Heart right ventricle (tissue), 16 donors: ENCODE measurements at regions not wholly inside any gene's neighbourhood (a gene's known extent, or its start where the extent isn't known, plus 50 kb on each side); places are given as distances from the start of the nearest gene placed in this dataset.

Experiments
- ATAC-seq, 8 donors: fragments of 200-7000 bp; cut with Tn5 transposase; one replicate each; pipeline ENCODE4 v1.9.1; 2020; ENCODE audit warnings: mild to moderate bottlenecking in 8 of 8, moderate library complexity in 8 of 8, moderate number of reproducible peaks in 1 of 8
- DNase-seq, 2 donors: peaks; one replicate each; pipeline ENCODE4 v3.0.0-alpha.2; 2020
- H3K27ac ChIP-seq, 10 donors: fragments of 200-600 bp; sonication (generic) in 2 of 10; one replicate each; pipeline versions ENCODE4 v1.5.0 to v1.8.0; 2020 to 2022; ENCODE audit warnings: mild to moderate bottlenecking in 3 of 10
- H3K27me3 ChIP-seq, 7 donors: fragments of 200-600 bp; one replicate each; pipeline ENCODE4 v1.8.0; 2021 to 2022; ENCODE audit warnings: mild to moderate bottlenecking in 2 of 7
- H3K36me3 ChIP-seq, 9 donors: fragments of 200-600 bp; sonication (generic) in 1 of 9; one replicate each; pipeline versions ENCODE4 v1.5.0 to v1.8.0; 2020 to 2022; ENCODE audit warnings: mild to moderate bottlenecking in 2 of 9
- H3K4me1 ChIP-seq, 9 donors: fragments of 200-600 bp; sonication (generic) in 1 of 9; one replicate each; pipeline versions ENCODE4 v1.5.0 to v1.8.0; 2020 to 2022; ENCODE audit warnings: mild to moderate bottlenecking in 4 of 9
- H3K4me3 ChIP-seq, 10 donors: fragments of 200-600 bp; sonication (generic) in 2 of 10; one replicate each; pipeline versions ENCODE4 v1.5.0 to v1.8.0; 2020 to 2022; ENCODE audit warnings: mild to moderate bottlenecking in 7 of 10, moderate library complexity in 2 of 10
- H3K9me3 ChIP-seq, 11 donors: fragments of 200-600 bp in 10 of 11; sonication (generic) in 2 of 11; one replicate each; pipeline versions ENCODE4 v1.5.0 to v1.8.0; 2013 to 2022; ENCODE audit warnings: mild to moderate bottlenecking in 2 of 11, control low read depth in 1 of 11, moderate library complexity in 1 of 11
- WGBS, 2 donors: extraction: QIAGEN DNeasy Blood & Tissue Kit; methylation state at CpG; one replicate each; pipeline ENCODE4 v1.1.7; 2013; ENCODE audit warnings: inconsistent platforms in 1 of 2; 5-methylcytosine and 5-hydroxymethylcytosine counted together
- intact Hi-C, 10 donors: fragments of 100-400 bp; cut with DNase I; formaldehyde crosslinking; loops; one replicate each; pipeline versions ENCODE4 v1.11.1 to v1.14.2; 2022
- TF ChIP-seq, protein P1 (sequence below), 9 donors: fragments of 200-600 bp; sonication (generic) in 2 of 9; IDR thresholded peaks; one replicate each; pipeline versions ENCODE4 v1.5.0 to v1.8.0; 2021 to 2022; ENCODE audit warnings: antibody characterized with exemption in 9 of 9, mild to moderate bottlenecking in 5 of 9, moderate library complexity in 1 of 9
- donor health status: Arrhythmogenic right ventricular cardiomyopathy.
- donor health status: ischemic (EF 13 %, LVEDD 7.1; RV severe dilation, severe dysfunction).
- donor health status: healthy with polysubstance abuse.
- donor health status: DM: no; HTN: yes; CAD: no.
- donor health status: DM: no; HTN: no; CAD: no.
- donor health status: ischemic (EF 25% LVEDD 6.9; RV normal size, moderate dysfunction).
- donor health status: ischemic (EF 25% LVEDD 5.7; RV mildly dilated, moderate dysfunction).
- donor health status: healthy.
- donor health status: DM: yes; HTN: yes; CAD: no.
- donor health status: Ischemic cardiomyopathy.
- donor health status: ischemic (EF 35%, LVEDD 5.7; RV mildly dilated, moderate dysfunction).
- donor health status: nonischemic (EF 11% LVEDD 7.7; RV severe dilation, severe dysfunction).
- donor health status: DM: yes; HTN: yes; CAD: no.
- donor health status: PGD.
- donor health status: ischemic (EF 29% LVEDD 5.4; RV normal size, mild dysfunction).
- donor health status: nonischemic (EF 23%, LVEDD 6.1; RV moderate dilation, normal function).

DNA sequence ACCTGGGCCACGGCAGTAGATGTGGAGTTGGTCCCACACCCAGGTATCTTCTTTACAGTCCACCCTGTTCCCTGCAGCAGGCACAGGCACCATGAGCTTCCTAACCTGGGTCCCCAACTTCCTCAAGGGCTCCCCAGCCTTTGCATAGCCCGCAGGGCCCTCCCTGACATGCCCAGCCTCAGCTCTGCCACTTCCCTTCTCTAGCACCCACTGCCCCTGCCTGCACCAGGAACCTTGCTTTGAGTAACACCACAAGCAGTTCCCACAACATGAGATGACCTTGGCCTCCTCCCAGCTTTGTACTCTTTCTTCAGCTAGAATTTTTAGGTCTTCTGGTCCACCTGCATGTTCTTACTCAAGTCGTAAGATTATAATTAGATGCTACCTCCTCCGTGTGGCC, 92.2 kb upstream of the ZPBP start:
- DNase-seq (peak in 1 of 2 donors; percentile 23), ATAC-seq (peak in 7 of 8 donors; percentile 31 to 61 (median 47))
- peaks cover 0 to 7% (median 0%) of the 10 kb centered on the region in 7 donors for H3K27me3 ChIP-seq
- intact Hi-C loops, result no loop called here
- H3K36me3 ChIP-seq, result no peaks in the 10 kb centered on the region
- peaks cover 0 to 60% (median 0%) of the 10 kb centered on the region in 9 donors for H3K4me1 ChIP-seq
- H3K9me3 ChIP-seq, result peaks cover 0 to 10% (median 0%) of the 10 kb centered on the region in 11 donors
- no peak overlapping the region for H3K4me3 ChIP-seq
- TF ChIP-seq, protein P1, sequence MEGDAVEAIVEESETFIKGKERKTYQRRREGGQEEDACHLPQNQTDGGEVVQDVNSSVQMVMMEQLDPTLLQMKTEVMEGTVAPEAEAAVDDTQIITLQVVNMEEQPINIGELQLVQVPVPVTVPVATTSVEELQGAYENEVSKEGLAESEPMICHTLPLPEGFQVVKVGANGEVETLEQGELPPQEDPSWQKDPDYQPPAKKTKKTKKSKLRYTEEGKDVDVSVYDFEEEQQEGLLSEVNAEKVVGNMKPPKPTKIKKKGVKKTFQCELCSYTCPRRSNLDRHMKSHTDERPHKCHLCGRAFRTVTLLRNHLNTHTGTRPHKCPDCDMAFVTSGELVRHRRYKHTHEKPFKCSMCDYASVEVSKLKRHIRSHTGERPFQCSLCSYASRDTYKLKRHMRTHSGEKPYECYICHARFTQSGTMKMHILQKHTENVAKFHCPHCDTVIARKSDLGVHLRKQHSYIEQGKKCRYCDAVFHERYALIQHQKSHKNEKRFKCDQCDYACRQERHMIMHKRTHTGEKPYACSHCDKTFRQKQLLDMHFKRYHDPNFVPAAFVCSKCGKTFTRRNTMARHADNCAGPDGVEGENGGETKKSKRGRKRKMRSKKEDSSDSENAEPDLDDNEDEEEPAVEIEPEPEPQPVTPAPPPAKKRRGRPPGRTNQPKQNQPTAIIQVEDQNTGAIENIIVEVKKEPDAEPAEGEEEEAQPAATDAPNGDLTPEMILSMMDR (IDR thresholded peaks at IDR 0.05), result no peak
- 81% methylated on average over 4 of the region's 4 CpGs for WGBS, 2 donors
- H3K27ac ChIP-seq, result no peak overlapping the region

DNA sequence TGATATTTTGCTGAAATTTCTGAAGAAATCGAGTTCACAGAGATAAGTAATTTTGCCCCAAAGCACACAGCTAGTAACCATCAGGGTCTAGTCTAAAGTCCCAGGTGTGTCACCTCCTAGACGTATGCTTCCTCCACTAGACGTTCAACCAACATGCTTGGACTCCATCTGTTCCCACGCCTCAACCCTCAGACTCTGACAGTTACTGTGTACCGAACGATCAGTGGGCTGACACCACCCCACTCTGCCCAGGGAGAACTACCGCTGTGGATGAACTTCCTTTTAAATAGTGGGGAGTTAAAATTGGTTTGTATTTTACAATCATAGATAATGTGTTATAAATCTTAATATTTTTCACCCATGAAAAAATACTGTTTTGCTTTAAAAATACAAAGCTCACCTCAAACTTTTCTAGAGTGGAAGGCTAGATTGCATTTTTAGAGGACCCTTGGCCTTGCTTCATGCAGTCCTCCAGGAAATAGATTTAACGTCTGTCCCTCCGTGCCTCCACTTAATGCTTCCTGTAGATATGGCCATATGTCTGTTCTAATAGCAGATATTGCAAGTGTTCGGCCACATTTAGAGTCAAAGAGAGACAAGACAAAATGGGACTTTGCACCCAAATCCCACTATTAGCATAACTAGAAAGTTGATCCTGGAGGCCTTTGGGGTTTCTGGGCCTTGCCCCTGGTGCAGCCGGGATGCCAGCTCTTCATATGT, 91.4 kb upstream of the ZPBP start:
- WGBS, 2 donors, result 64 to 71% methylated on average over 11 of the region's 11 CpGs
- TF ChIP-seq, protein P1 (IDR thresholded peaks at IDR 0.05), result no peak
- Histone ChIP-seq H3K4me1 (peaks cover 0 to 63% (median 0%) of the 10 kb centered on the region in 9 donors), H3K36me3 (no peaks in the 10 kb centered on the region), H3K4me3 (no peak overlapping the region), H3K27ac (no peak overlapping the region), H3K9me3 (peaks cover 0 to 10% (median 0%) of the 10 kb centered on the region in 11 donors), H3K27me3 (peaks cover 0 to 11% (median 0%) of the 10 kb centered on the region in 7 donors)
- intact Hi-C loops, result no loop called here
- ATAC-seq (no peak), DNase-seq (no peak)

DNA sequence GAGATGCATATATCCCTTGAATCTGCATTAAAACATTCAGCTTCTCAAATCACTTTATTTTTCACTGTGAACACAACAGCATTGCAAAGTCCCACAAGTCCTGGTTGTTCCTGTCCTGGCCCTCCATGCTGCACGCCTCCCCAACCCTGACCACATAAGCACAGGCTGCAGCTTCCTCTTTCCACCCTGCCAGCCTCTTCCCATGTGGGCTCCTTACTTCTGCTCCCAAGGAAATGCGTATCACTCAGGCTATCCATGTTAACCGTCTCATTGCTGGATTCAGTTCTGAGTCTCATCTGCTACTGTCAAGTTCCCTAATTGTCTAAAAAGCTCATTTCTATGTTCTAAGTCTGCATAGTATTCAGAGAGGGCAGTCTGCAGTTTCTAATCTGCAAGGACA, 89.7 kb upstream of the ZPBP start:
- no peak for DNase-seq

DNA sequence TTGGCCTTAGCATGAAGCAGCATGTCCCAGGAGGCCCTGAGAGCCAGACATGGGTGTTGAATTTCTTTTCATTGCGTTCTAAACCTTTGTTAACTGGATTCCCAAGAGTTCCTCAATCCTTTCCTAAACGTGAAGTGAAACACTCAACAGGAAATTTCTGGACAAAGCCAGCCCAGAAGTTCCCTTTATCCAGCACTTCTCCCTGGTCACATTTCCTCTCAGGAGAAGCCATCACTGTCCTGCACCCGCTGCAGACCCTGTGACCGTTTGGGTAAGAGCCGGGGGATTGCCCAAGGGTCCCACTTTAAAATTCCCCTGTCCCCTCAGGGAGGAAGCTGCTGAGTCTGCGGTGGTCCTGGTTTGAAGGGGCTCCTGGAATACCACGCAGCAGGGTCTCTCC, 88.0 kb upstream of the ZPBP start:
- H3K4me3 ChIP-seq, result no peak overlapping the region
- TF ChIP-seq, protein P1 (IDR thresholded peaks at IDR 0.05), result no peak
- peaks cover 0 to 55% (median 0%) of the 10 kb centered on the region in 9 donors for H3K4me1 ChIP-seq
- no peaks in the 10 kb centered on the region for H3K9me3 ChIP-seq
- WGBS, 2 donors, result 60 to 62% methylated on average over 7 of the region's 7 CpGs
- H3K27me3 ChIP-seq, result peaks cover 0 to 33% (median 19%) of the 10 kb centered on the region in 7 donors
- DNase-seq (no peak), ATAC-seq (peak in 1 of 8 donors; percentile 12)
- intact Hi-C loops, result no loop called here
- H3K36me3 ChIP-seq, result no peaks in the 10 kb centered on the region
- H3K27ac ChIP-seq, result no peak overlapping the region

More for the DNA sequence above, 89.7 kb upstream of the ZPBP start:
- intact Hi-C loops, result no loop called here
- Histone ChIP-seq H3K9me3 (peaks cover 0 to 1% (median 0%) of the 10 kb centered on the region in 11 donors), H3K27me3 (peaks cover 0 to 23% (median 8%) of the 10 kb centered on the region in 7 donors), H3K27ac (peak overlapping the region in 1 of 10 donors; percentile 64), H3K4me3 (no peak overlapping the region), H3K36me3 (no peaks in the 10 kb centered on the region), H3K4me1 (peaks cover 0 to 60% (median 0%) of the 10 kb centered on the region in 9 donors)
- 32 to 33% methylated on average over 3 of the region's 3 CpGs for WGBS, 2 donors
- ATAC-seq, result peak in 5 of 8 donors; percentile 44 to 75 (median 64)
- TF ChIP-seq, protein P1 (IDR thresholded peaks at IDR 0.05), result no peak
